Cardiac muscle cell (in vitro differentiated cells and primary cell): ENCODE measurements at regions not wholly inside any gene's neighbourhood (a gene's known extent, or its start where the extent isn't known, plus 50 kb on each side); places are given as distances from the start of the nearest gene placed in this dataset.

Source experiments
- DNase-seq, 2 donors: peaks; one replicate each; pipeline versions ENCODE4 v3.0.0 to v3.0.0-alpha.2; 2010 to 2017; ENCODE audit warnings: low read depth in 1 of 2, low spot score in 1 of 2
- H3K27ac ChIP-seq: fragments of 200-600 bp; sonication (generic); 2 replicates; pipeline ENCODE4 v1.5.1; 2016
- H3K27me3 ChIP-seq: fragments of 200-600 bp; sonication (generic); 2 replicates; pipeline ENCODE4 v1.6.0; 2016; ENCODE audit warnings: control low read depth
- H3K36me3 ChIP-seq: fragments of 200-600 bp; sonication (generic); 2 replicates; pipeline ENCODE4 v1.5.1; 2016; ENCODE audit warnings: control low read depth
- H3K4me1 ChIP-seq: fragments of 200-600 bp; sonication (generic); 2 replicates; pipeline ENCODE4 v1.8.1; 2017; ENCODE audit warnings: low read depth, mild to moderate bottlenecking, mixed run types
- H3K4me3 ChIP-seq: fragments of 200-600 bp; sonication (generic); 2 replicates; pipeline ENCODE4 v1.5.1; 2016; ENCODE audit warnings: mild to moderate bottlenecking
- H3K9me3 ChIP-seq: fragments of 200-600 bp; sonication (generic); 2 replicates; pipeline ENCODE4 v1.5.1; 2017; ENCODE audit warnings: low read depth, mild to moderate bottlenecking, control low read depth
- CTCF ChIP-seq: IDR thresholded peaks from 2 replicates; pipeline ENCODE4 v1.5.1; 2012; ENCODE audit warnings: low read depth, mild to moderate bottlenecking, low read length

DNA sequence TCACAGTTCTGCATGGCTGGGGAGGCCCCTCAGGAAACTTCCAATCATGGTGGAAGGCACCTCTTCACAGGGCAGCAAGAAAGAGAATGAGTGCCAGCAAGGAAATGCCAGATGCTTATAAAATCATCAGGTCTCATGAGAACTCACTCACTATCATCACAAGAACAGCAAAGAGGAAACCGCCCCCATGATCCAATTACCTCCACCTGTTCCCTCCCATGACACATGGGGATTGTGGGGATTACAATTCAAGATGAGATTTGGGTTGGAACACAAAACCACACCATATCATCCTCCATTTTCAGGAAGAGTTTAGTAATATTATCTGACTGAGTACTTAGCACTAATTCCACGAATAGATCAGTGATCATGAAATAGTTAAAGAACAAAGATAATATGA lies 244.2 kb downstream of the LMO4 start:
- TF ChIP-seq CTCF = no peak
- H3K27ac ChIP-seq = no peak overlapping the region

GRCh38 chr1:87575528-87575927 lies 246.8 kb downstream of the LMO4 start:
- DNase-seq = no peak
- Histone ChIP-seq H3K4me3 (no peak overlapping the region), H3K4me1 (no peaks in the 10 kb centered on the region), H3K27me3 (no peaks in the 10 kb centered on the region), H3K27ac (no peak overlapping the region), H3K9me3 (no peaks in the 10 kb centered on the region), H3K36me3 (no peaks in the 10 kb centered on the region)
- no peak for TF ChIP-seq CTCF

More for the DNA sequence above, 244.2 kb downstream of the LMO4 start:
- H3K4me3 ChIP-seq = no peak overlapping the region
- no peaks in the 10 kb centered on the region for H3K36me3 ChIP-seq
- no peak for DNase-seq
- H3K9me3 ChIP-seq = no peaks in the 10 kb centered on the region
- no peaks in the 10 kb centered on the region for H3K4me1 ChIP-seq
- H3K27me3 ChIP-seq = no peaks in the 10 kb centered on the region

- no peak overlapping the region for H3K27ac ChIP-seq
- no peaks in the 10 kb centered on the region for H3K4me1 ChIP-seq
- no peaks in the 10 kb centered on the region for H3K9me3 ChIP-seq
- H3K4me3 ChIP-seq = no peak overlapping the region
- no peak for TF ChIP-seq CTCF
- no peaks in the 10 kb centered on the region for H3K27me3 ChIP-seq
- no peak for DNase-seq
- no peaks in the 10 kb centered on the region for H3K36me3 ChIP-seq
These were observed 249.8 kb downstream of the LMO4 start for GRCh38 chr1:87578464-87578863.

DNA sequence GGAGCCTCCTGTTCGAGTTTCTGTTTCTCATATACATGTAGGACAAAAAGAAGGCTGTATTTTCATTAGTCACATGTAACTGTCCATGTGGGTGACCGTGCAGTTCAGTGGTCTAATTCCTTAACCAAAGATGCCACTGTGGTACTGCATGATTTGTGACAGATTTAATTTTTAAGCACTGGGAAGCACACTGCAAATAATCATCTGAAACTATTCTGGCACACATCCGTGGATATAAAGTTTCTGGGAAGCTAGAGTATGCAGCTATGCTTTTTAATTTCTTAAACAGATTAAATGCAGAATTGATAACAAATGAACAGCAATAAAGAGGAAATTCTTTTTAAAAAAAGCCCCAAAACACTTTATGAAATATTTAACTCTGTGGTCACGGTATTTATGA lies 254.8 kb downstream of the LMO4 start:
- H3K27ac ChIP-seq = no peak overlapping the region
- no peak for TF ChIP-seq CTCF
- H3K4me3 ChIP-seq = no peak overlapping the region
- no peaks in the 10 kb centered on the region for H3K27me3 ChIP-seq
- no peak for DNase-seq
- H3K36me3 ChIP-seq = no peaks in the 10 kb centered on the region
- H3K9me3 ChIP-seq = no peaks in the 10 kb centered on the region
- no peaks in the 10 kb centered on the region for H3K4me1 ChIP-seq

DNA sequence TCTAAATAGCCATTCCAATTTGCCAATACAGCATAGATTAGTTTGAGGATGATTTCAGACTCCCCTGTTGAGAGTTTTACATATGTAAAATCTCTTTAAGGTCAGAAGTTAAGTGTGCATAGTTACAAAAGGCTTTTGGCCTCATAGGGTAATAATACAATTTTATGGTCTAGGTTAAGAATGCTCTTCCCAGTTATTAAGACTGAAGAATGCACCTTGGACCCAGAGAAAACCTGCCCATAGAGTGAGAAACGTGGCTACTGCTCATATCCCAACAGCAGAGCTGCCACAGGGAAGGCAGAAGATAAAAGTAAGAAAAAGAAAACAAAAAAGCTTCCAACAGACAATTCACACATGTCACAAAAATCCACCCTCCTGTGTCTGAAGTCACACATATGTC lies 255.9 kb downstream of the LMO4 start:
- H3K27me3 ChIP-seq = no peaks in the 10 kb centered on the region
- no peak for DNase-seq

More for the DNA sequence above, 255.9 kb downstream of the LMO4 start:
- H3K9me3 ChIP-seq = no peaks in the 10 kb centered on the region
- no peak for TF ChIP-seq CTCF
- no peak overlapping the region for H3K27ac ChIP-seq
- no peaks in the 10 kb centered on the region for H3K4me1 ChIP-seq
- H3K36me3 ChIP-seq = no peaks in the 10 kb centered on the region
- no peak overlapping the region for H3K4me3 ChIP-seq
